Chondrocyte (in vitro differentiated cells): ENCODE measurements at regions not wholly inside any gene's neighbourhood (a gene's known extent, or its start where the extent isn't known, plus 50 kb on each side); places are given as distances from the start of the nearest gene placed in this dataset.

Source experiments
- DNase-seq: peaks from one replicate; pipeline ENCODE4 v3.0.0; 2021; ENCODE audit warnings: mixed read lengths, low spot score
- H3K27ac Mint-ChIP-seq: one replicate; pipeline ENCODE4 v1.8.0; 2021; ENCODE audit warnings: mild to moderate bottlenecking, moderate library complexity, mixed read lengths; ENCODE audit not compliant: unreplicated experiment
- H3K27me3 Mint-ChIP-seq: 2 replicates; pipeline ENCODE4 v1.8.0; 2021; ENCODE audit warnings: low read depth, mixed read lengths
- H3K36me3 Mint-ChIP-seq: 2 replicates; pipeline ENCODE4 v1.8.0; 2021; ENCODE audit warnings: low read depth, mixed read lengths
- H3K4me1 Mint-ChIP-seq: 2 replicates; pipeline ENCODE4 v1.8.0; 2021; ENCODE audit warnings: low read depth, mild to moderate bottlenecking, mixed read lengths
- H3K4me3 Mint-ChIP-seq: one replicate; pipeline ENCODE4 v1.8.0; 2021; ENCODE audit warnings: mild to moderate bottlenecking, moderate library complexity, mixed read lengths; ENCODE audit not compliant: unreplicated experiment
- H3K9me3 Mint-ChIP-seq: 2 replicates; pipeline ENCODE4 v1.8.0; 2021; ENCODE audit warnings: low read depth, mixed read lengths
- CTCF ChIP-seq: fragments of 200-600 bp; sonication (generic); IDR thresholded peaks from 2 replicates; pipeline ENCODE4 v1.5.0; 2021; ENCODE audit warnings: antibody characterized with exemption, mild to moderate bottlenecking, moderate library complexity

- Mint-ChIP-seq H3K4me1 (no peaks in the 10 kb centered on the region), H3K9me3 (no peaks in the 10 kb centered on the region)
Observed at GRCh38 chr15:93779341-93779740, 452.0 kb upstream of the MCTP2 start.

GRCh38 chr15:93771196-93772030 lies 459.9 kb upstream of the MCTP2 start:
- no peak for DNase-seq
- H3K36me3 Mint-ChIP-seq: no peaks in the 10 kb centered on the region
- TF ChIP-seq CTCF: no peak
- H3K27ac Mint-ChIP-seq: no peak overlapping the region
- peaks cover 5% of the 10 kb centered on the region for H3K9me3 Mint-ChIP-seq
- H3K4me3 Mint-ChIP-seq: no peak overlapping the region
- no peaks in the 10 kb centered on the region for H3K4me1 Mint-ChIP-seq
- H3K27me3 Mint-ChIP-seq: peaks cover 15% of the 10 kb centered on the region

More at GRCh38 chr15:93779341-93779740, 452.0 kb upstream of the MCTP2 start:
- Mint-ChIP-seq H3K27me3 (peaks cover 7% of the 10 kb centered on the region), H3K4me3 (no peak overlapping the region), H3K27ac (no peak overlapping the region), H3K36me3 (no peaks in the 10 kb centered on the region)
- TF ChIP-seq CTCF: no peak
- DNase-seq: no peak

- no peak overlapping the region for H3K4me3 Mint-ChIP-seq
- H3K27me3 Mint-ChIP-seq: peaks cover 15% of the 10 kb centered on the region
- DNase-seq: no peak
- no peak overlapping the region for H3K27ac Mint-ChIP-seq
- peaks cover 5% of the 10 kb centered on the region for H3K9me3 Mint-ChIP-seq
- H3K36me3 Mint-ChIP-seq: no peaks in the 10 kb centered on the region
- H3K4me1 Mint-ChIP-seq: no peaks in the 10 kb centered on the region
- no peak for TF ChIP-seq CTCF
Observed at GRCh38 chr15:93770788-93771187, 460.6 kb upstream of the MCTP2 start.

- TF ChIP-seq CTCF: no peak
- Mint-ChIP-seq H3K9me3 (peaks cover 5% of the 10 kb centered on the region), H3K36me3 (no peaks in the 10 kb centered on the region), H3K4me3 (no peak overlapping the region), H3K27me3 (peaks cover 4% of the 10 kb centered on the region), H3K4me1 (no peaks in the 10 kb centered on the region), H3K27ac (no peak overlapping the region)
- DNase-seq: no peak
Observed at GRCh38 chr15:93762036-93762435, 469.3 kb upstream of the MCTP2 start.

GRCh38 chr15:93759629-93760028 lies 471.7 kb upstream of the MCTP2 start:
- Mint-ChIP-seq H3K27ac (no peak overlapping the region), H3K9me3 (peaks cover 11% of the 10 kb centered on the region), H3K36me3 (no peaks in the 10 kb centered on the region), H3K4me1 (no peaks in the 10 kb centered on the region), H3K27me3 (peaks cover 4% of the 10 kb centered on the region), H3K4me3 (no peak overlapping the region)
- TF ChIP-seq CTCF: no peak
- no peak for DNase-seq
